CD14-positive monocyte (primary cell): ENCODE measurements at regions not wholly inside any gene's neighbourhood (a gene's known extent, or its start where the extent isn't known, plus 50 kb on each side); places are given as distances from the start of the nearest gene placed in this dataset.

Experiments
- DNase-seq, 3 donors: peaks; one replicate each; pipeline ENCODE4 v3.0.0-alpha.2; 2011 to 2022
- H2AFZ ChIP-seq: 2 replicates; pipeline ENCODE4 v1.6.0; 2012; ENCODE audit warnings: mild to moderate bottlenecking, low read depth, low read length, inconsistent platforms; ENCODE audit not compliant: insufficient read depth, poor library complexity, severe bottlenecking
- H3K27ac ChIP-seq, 2 donors: 1 replicate in 1 of 2; 2 replicates in 1 of 2; pipeline ENCODE4 v1.5.1; 2012 to 2013; ENCODE audit warnings: low read length in 2 of 2, control low read depth in 1 of 2, inconsistent platforms in 1 of 2, low read depth in 1 of 2, mild to moderate bottlenecking in 1 of 2
- H3K27me3 ChIP-seq, 2 donors: one replicate each; pipeline versions ENCODE4 v1.6.0 to v1.6.1; 2011 to 2013; ENCODE audit warnings: low read length in 2 of 2; ENCODE audit not compliant: control insufficient read depth in 2 of 2, insufficient read depth in 2 of 2
- H3K36me3 ChIP-seq, 2 donors: replicated peaks in 1 of 2; 1 replicate in 1 of 2; 2 replicates in 1 of 2; pipeline versions ENCODE4 v1.5.1 to v1.6.1; 2012 to 2013; ENCODE audit warnings: low read length in 2 of 2, control low read depth in 1 of 2, inconsistent platforms in 1 of 2, mild to moderate bottlenecking in 1 of 2; ENCODE audit not compliant: insufficient read depth in 2 of 2, control insufficient read depth in 1 of 2
- H3K4me1 ChIP-seq, 2 donors: 1 replicate in 1 of 2; 2 replicates in 1 of 2; pipeline versions ENCODE4 v1.5.1 to v1.6.1; 2012 to 2013; ENCODE audit warnings: low read length in 2 of 2, control low read depth in 1 of 2, inconsistent platforms in 1 of 2, mild to moderate bottlenecking in 1 of 2, moderate library complexity in 1 of 2; ENCODE audit not compliant: insufficient read depth in 2 of 2, control insufficient read depth in 1 of 2
- H3K4me2 ChIP-seq: replicated peaks from 2 replicates; pipeline ENCODE3; 2012; ENCODE audit warnings: low read length, moderate library complexity, mild to moderate bottlenecking; ENCODE audit not compliant: poor library complexity, severe bottlenecking; ENCODE audit errors: extremely low read depth
- H3K4me3 ChIP-seq, 3 experiments: fragments of 200-600 bp in 1 of 3; sonication (generic) in 1 of 3; replicated peaks in 1 of 3; 1 replicate in 2 of 3; 2 replicates in 1 of 3; pipeline ENCODE4 v1.5.1; 2011 to 2013; ENCODE audit warnings: low read length in 3 of 3, mild to moderate bottlenecking in 3 of 3, control low read depth in 2 of 3, low read depth in 2 of 3, inconsistent platforms in 1 of 3, moderate library complexity in 1 of 3
- H3K79me2 ChIP-seq: 2 replicates; pipeline ENCODE4 v1.6.0; 2012; ENCODE audit warnings: mild to moderate bottlenecking, control low read depth, inconsistent platforms, low read length, moderate library complexity; ENCODE audit not compliant: insufficient read depth
- H3K9ac ChIP-seq: 2 replicates; pipeline ENCODE4 v1.6.0; 2017; ENCODE audit warnings: low read length, mild to moderate bottlenecking; ENCODE audit not compliant: insufficient read depth, poor library complexity, severe bottlenecking
- H3K9me3 ChIP-seq, 2 donors: replicated peaks in 1 of 2; 1 replicate in 1 of 2; 2 replicates in 1 of 2; pipeline versions ENCODE4 v1.5.1 to v1.6.1; 2012 to 2013; ENCODE audit warnings: low read length in 2 of 2, control low read depth in 1 of 2; ENCODE audit not compliant: control insufficient read depth in 1 of 2, insufficient read depth in 1 of 2
- H4K20me1 ChIP-seq: 2 replicates; pipeline ENCODE4 v1.6.0; 2012; ENCODE audit warnings: mild to moderate bottlenecking, low read length, control low read depth, moderate library complexity; ENCODE audit not compliant: insufficient read depth
- H3K27ac Mint-ChIP-seq, 7 donors: one replicate each; pipeline ENCODE4 v1.8.0; 2020; ENCODE audit warnings: mild to moderate bottlenecking in 7 of 7, mixed read lengths in 7 of 7, moderate library complexity in 6 of 7, inconsistent platforms in 2 of 7
- H3K27me3 Mint-ChIP-seq, 3 donors: one replicate each; pipeline ENCODE4 v1.8.0; 2021 to 2022; ENCODE audit warnings: low read depth in 3 of 3, mild to moderate bottlenecking in 3 of 3, mixed read lengths in 3 of 3, moderate library complexity in 3 of 3, inconsistent platforms in 1 of 3
- H3K36me3 Mint-ChIP-seq, 2 donors: one replicate each; pipeline ENCODE4 v1.8.0; 2020; ENCODE audit warnings: mixed read lengths in 2 of 2, inconsistent platforms in 1 of 2, mild to moderate bottlenecking in 1 of 2
- H3K4me1 Mint-ChIP-seq: one replicate; pipeline ENCODE4 v1.8.0; 2020; ENCODE audit warnings: mild to moderate bottlenecking, mixed read lengths
- H3K4me3 Mint-ChIP-seq, 2 donors: one replicate each; pipeline ENCODE4 v1.8.0; 2020; ENCODE audit warnings: mild to moderate bottlenecking in 2 of 2, mixed read lengths in 2 of 2, moderate library complexity in 1 of 2
- H3K9me3 Mint-ChIP-seq, 7 donors: one replicate each; pipeline ENCODE4 v1.8.0; 2020 to 2022; ENCODE audit warnings: mixed read lengths in 7 of 7, mild to moderate bottlenecking in 6 of 7, moderate library complexity in 6 of 7, inconsistent platforms in 2 of 7
- WGBS: methylation state at CpG from one replicate; pipeline ENCODE4 v1.1.5; 2013; ENCODE audit warnings: missing lambda C conversion rate; ENCODE audit not compliant: insufficient coverage; 5-methylcytosine and 5-hydroxymethylcytosine counted together
- intact Hi-C, 2 donors: fragments of 100-400 bp; cut with micrococcal nuclease; formaldehyde crosslinking; loops; one replicate each; pipeline versions ENCODE4 v1.15.0 to v1.15.1; 2023
- TF ChIP-seq, protein P1 (sequence below): fragments of 200-600 bp; IDR thresholded peaks from one replicate; pipeline ENCODE4 v1.8.0; 2022; ENCODE audit warnings: antibody characterized with exemption, mild to moderate bottlenecking

DNA sequence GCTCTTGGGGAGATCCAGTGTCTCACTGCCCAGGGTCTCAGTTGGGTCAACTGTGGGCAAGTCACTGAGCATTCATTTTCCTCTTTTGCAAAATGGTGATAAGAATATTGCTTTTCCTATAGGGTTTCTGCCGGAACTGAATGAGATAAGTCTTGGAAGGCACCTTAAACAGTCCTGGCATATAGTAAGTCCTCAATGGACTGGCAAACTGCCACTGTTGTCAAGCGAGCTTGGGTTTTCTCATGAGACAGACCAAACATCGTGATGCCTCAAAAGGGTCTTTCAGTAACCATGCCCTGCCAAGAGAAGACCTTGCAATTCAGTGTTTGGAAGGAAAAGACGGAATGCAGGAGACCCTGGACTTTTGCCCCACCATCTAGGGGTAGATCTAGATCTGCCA, 251.5 kb downstream of the WDR11 start:
- H4K20me1 ChIP-seq = no peaks in the 10 kb centered on the region
- H3K27ac ChIP-seq = no peak overlapping the region
- H3K27me3 ChIP-seq = peaks cover 0 to 2% of the 10 kb centered on the region in 2 donors
- H3K9me3 ChIP-seq = no peaks in the 10 kb centered on the region
- TF ChIP-seq, protein P1, sequence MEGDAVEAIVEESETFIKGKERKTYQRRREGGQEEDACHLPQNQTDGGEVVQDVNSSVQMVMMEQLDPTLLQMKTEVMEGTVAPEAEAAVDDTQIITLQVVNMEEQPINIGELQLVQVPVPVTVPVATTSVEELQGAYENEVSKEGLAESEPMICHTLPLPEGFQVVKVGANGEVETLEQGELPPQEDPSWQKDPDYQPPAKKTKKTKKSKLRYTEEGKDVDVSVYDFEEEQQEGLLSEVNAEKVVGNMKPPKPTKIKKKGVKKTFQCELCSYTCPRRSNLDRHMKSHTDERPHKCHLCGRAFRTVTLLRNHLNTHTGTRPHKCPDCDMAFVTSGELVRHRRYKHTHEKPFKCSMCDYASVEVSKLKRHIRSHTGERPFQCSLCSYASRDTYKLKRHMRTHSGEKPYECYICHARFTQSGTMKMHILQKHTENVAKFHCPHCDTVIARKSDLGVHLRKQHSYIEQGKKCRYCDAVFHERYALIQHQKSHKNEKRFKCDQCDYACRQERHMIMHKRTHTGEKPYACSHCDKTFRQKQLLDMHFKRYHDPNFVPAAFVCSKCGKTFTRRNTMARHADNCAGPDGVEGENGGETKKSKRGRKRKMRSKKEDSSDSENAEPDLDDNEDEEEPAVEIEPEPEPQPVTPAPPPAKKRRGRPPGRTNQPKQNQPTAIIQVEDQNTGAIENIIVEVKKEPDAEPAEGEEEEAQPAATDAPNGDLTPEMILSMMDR = no peak
- Mint-ChIP-seq H3K9me3 (peaks cover 0 to 5% (median 3%) of the 10 kb centered on the region in 7 donors), H3K27me3 (peaks cover 0 to 13% (median 7%) of the 10 kb centered on the region in 3 donors), H3K36me3 (no peaks in the 10 kb centered on the region), H3K4me1 (no peaks in the 10 kb centered on the region), H3K27ac (no peak overlapping the region), H3K4me3 (peak overlapping the region in 1 of 2 donors; percentile 11)
- no peaks in the 10 kb centered on the region for H3K79me2 ChIP-seq
- no peak overlapping the region for H3K4me2 ChIP-seq
- no peak overlapping the region for H3K9ac ChIP-seq
- intact Hi-C loops = no loop called here
- DNase-seq = no peak
- H3K4me3 ChIP-seq = no peak overlapping the region
- H3K4me1 ChIP-seq = no peaks in the 10 kb centered on the region
- H2AFZ ChIP-seq = no peak overlapping the region
- no peaks in the 10 kb centered on the region for H3K36me3 ChIP-seq
- WGBS = 91% methylated on average over 3 of the region's 4 CpGs

DNA sequence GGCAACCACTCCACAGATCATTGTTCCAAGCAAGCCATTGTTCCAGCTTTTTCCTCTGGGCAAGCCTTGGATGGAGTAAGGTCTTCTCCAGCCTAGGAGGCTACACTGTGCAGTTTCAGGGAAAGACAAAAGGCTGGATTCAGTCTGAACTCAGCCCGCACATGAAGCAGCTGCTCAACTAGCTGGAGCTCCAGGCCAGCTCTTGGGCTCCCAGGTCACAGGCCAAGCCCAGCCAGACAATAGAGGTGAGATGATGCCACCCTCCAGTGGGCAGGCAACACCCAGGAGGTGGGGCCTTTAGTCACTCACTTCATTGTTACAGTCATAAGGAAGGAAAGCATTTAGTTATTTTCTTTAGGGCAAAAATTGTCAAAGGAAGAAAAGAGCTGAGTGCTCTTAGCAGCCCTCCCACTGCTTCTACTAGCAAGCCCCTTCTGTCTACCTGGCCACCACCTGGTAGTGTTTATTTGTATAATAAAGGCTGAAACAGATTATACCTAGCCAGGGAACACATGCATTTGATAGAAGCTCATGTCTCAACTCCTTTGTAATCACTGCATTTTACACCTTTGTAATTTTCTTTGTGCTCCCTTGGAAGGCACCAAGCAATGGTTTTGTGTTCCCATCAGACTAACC, 253.4 kb downstream of the WDR11 start:
- intact Hi-C loops = no loop called here
- H3K4me2 ChIP-seq = no peak overlapping the region
- TF ChIP-seq, protein P1 = no peak
- H3K9ac ChIP-seq = no peak overlapping the region
- H3K4me1 ChIP-seq = no peaks in the 10 kb centered on the region
- no peak overlapping the region for H2AFZ ChIP-seq
- Mint-ChIP-seq H3K36me3 (no peaks in the 10 kb centered on the region), H3K27me3 (peaks cover 0 to 14% (median 8%) of the 10 kb centered on the region in 3 donors), H3K4me1 (no peaks in the 10 kb centered on the region), H3K27ac (no peak overlapping the region), H3K4me3 (no peak overlapping the region), H3K9me3 (peaks cover 0 to 10% (median 3%) of the 10 kb centered on the region in 7 donors)
- no peak overlapping the region for H3K4me3 ChIP-seq
- H4K20me1 ChIP-seq = no peaks in the 10 kb centered on the region
- H3K27me3 ChIP-seq = peaks cover 0 to 3% of the 10 kb centered on the region in 2 donors
- H3K36me3 ChIP-seq = no peaks in the 10 kb centered on the region
- H3K79me2 ChIP-seq = no peaks in the 10 kb centered on the region
- H3K27ac ChIP-seq = no peak overlapping the region
- H3K9me3 ChIP-seq = no peaks in the 10 kb centered on the region
- no peak for DNase-seq
- WGBS = 100% methylated on average over 1 of the region's 1 CpG
